Small intestine (tissue), 7 donors: ENCODE measurements at regions not wholly inside any gene's neighbourhood (a gene's known extent, or its start where the extent isn't known, plus 50 kb on each side); places are given as distances from the start of the nearest gene placed in this dataset.

Experiments
- DNase-seq, 2 donors: peaks; one replicate each; pipeline versions ENCODE4 v3.0.0 to v3.0.0-alpha.2; 2013
- FAIRE-seq: peaks from 2 replicates; lab custom pipeline; 2012; peaks lifted over from hg19 to GRCh38; lab: Jason Lieb, UNC
- H3K27ac ChIP-seq, 3 donors: one replicate each; pipeline ENCODE4 v1.5.1; 2013; ENCODE audit warnings: low read length in 2 of 3, mild to moderate bottlenecking in 2 of 3, control low read depth in 1 of 3, inconsistent platforms in 1 of 3, low read depth in 1 of 3, moderate library complexity in 1 of 3
- H3K27me3 ChIP-seq, 3 donors: one replicate each; pipeline ENCODE4 v1.6.1; 2013; ENCODE audit warnings: low read length in 3 of 3, inconsistent platforms in 1 of 3; ENCODE audit not compliant: control insufficient read depth in 3 of 3, insufficient read depth in 3 of 3
- H3K36me3 ChIP-seq, 3 donors: one replicate each; pipeline ENCODE4 v1.6.1; 2013; ENCODE audit warnings: low read length in 3 of 3, inconsistent platforms in 1 of 3, low read depth in 1 of 3, mild to moderate bottlenecking in 1 of 3, moderate library complexity in 1 of 3; ENCODE audit not compliant: control insufficient read depth in 3 of 3, insufficient read depth in 2 of 3
- H3K4me1 ChIP-seq, 3 donors: one replicate each; pipeline ENCODE4 v1.6.1; 2013; ENCODE audit warnings: low read length in 2 of 3, inconsistent platforms in 1 of 3, low read depth in 1 of 3, mild to moderate bottlenecking in 1 of 3, moderate library complexity in 1 of 3; ENCODE audit not compliant: control insufficient read depth in 3 of 3, insufficient read depth in 2 of 3
- H3K4me3 ChIP-seq, 3 donors: one replicate each; pipeline ENCODE4 v1.5.1; 2013; ENCODE audit warnings: low read length in 3 of 3, control low read depth in 1 of 3, inconsistent platforms in 1 of 3, low read depth in 1 of 3, mild to moderate bottlenecking in 1 of 3, moderate library complexity in 1 of 3
- H3K9me3 ChIP-seq, 2 donors: one replicate each; pipeline ENCODE4 v1.6.1; 2013; ENCODE audit warnings: low read depth in 1 of 2, low read length in 1 of 2; ENCODE audit not compliant: control insufficient read depth in 2 of 2, insufficient read depth in 1 of 2
- WGBS, 3 donors: extraction: QIAGEN DNeasy Blood & Tissue Kit; methylation state at CpG; one replicate each; pipeline ENCODE4 v1.1.7; 2013; 5-methylcytosine and 5-hydroxymethylcytosine counted together
- donor health status: healthy with polysubstance abuse.
- donor health status: control.
- donor health status: control.
- donor health status: Bipolar disorder and iron deficiency.
- donor health status: healthy.

- Histone ChIP-seq H3K27me3 (peaks cover 0 to 2% (median 1%) of the 10 kb centered on the region in 3 donors), H3K9me3 (no peaks in the 10 kb centered on the region), H3K27ac (no peak overlapping the region), H3K4me1 (no peaks in the 10 kb centered on the region), H3K4me3 (no peak overlapping the region), H3K36me3 (no peaks in the 10 kb centered on the region)
- DNase-seq, result no peak
- 65 to 77% (median 75%) methylated on average over 1 of the region's 1 CpG for WGBS, 3 donors
- no peak for FAIRE-seq
Observed at GRCh38 chr14:101017209-101017608, 113.7 kb upstream of the RTL1 start.

- FAIRE-seq (no peak), DNase-seq (no peak)
- no peaks in the 10 kb centered on the region for H3K4me1 ChIP-seq
- H3K27me3 ChIP-seq, result peaks cover 0 to 2% (median 1%) of the 10 kb centered on the region in 3 donors
- no peaks in the 10 kb centered on the region for H3K36me3 ChIP-seq
- H3K4me3 ChIP-seq, result no peak overlapping the region
- H3K27ac ChIP-seq, result no peak overlapping the region
- no peaks in the 10 kb centered on the region for H3K9me3 ChIP-seq
- 86 to 92% (median 86%) methylated on average over 13 of the region's 13 CpGs for whole genome bisulfite sequencing, 3 donors
Observed at GRCh38 chr14:101017806-101018560, 114.5 kb upstream of the RTL1 start.

GRCh38 chr14:101018561-101019290 is 115.2 kb upstream of the RTL1 start:
- Histone ChIP-seq H3K27ac (no peak overlapping the region), H3K27me3 (peaks cover 0 to 2% (median 1%) of the 10 kb centered on the region in 3 donors), H3K36me3 (peaks cover 0 to 1% (median 0%) of the 10 kb centered on the region in 3 donors), H3K9me3 (peaks cover 0 to 3% of the 10 kb centered on the region in 2 donors), H3K4me1 (no peaks in the 10 kb centered on the region), H3K4me3 (no peak overlapping the region)
- whole genome bisulfite sequencing, 3 donors, result 92 to 94% (median 92%) methylated on average over 13 of the region's 13 CpGs
- DNase-seq (no peak), FAIRE-seq (no peak)

- Histone ChIP-seq H3K27me3 (peaks cover 0 to 2% (median 1%) of the 10 kb centered on the region in 3 donors), H3K36me3 (peaks cover 0 to 3% (median 0%) of the 10 kb centered on the region in 3 donors), H3K9me3 (peaks cover 0 to 3% of the 10 kb centered on the region in 2 donors), H3K4me1 (no peaks in the 10 kb centered on the region), H3K4me3 (no peak overlapping the region), H3K27ac (no peak overlapping the region)
- WGBS, 3 donors, result 84 to 96% (median 94%) methylated on average over 2 of the region's 2 CpGs
- FAIRE-seq (no peak), DNase-seq (no peak)
Observed at GRCh38 chr14:101019541-101019940, 116.0 kb upstream of the RTL1 start.

GRCh38 chr14:101019990-101020710 is 116.6 kb upstream of the RTL1 start:
- Histone ChIP-seq H3K36me3 (peaks cover 0 to 5% (median 0%) of the 10 kb centered on the region in 3 donors), H3K27me3 (peaks cover 0 to 2% (median 1%) of the 10 kb centered on the region in 3 donors), H3K9me3 (peaks cover 0 to 3% of the 10 kb centered on the region in 2 donors), H3K4me3 (no peak overlapping the region), H3K27ac (no peak overlapping the region), H3K4me1 (no peaks in the 10 kb centered on the region)
- no peak for FAIRE-seq
- 72 to 80% (median 80%) methylated on average over 8 of the region's 8 CpGs for WGBS, 3 donors
- no peak for DNase-seq

- H3K4me1 ChIP-seq, result no peaks in the 10 kb centered on the region
- no peak overlapping the region for H3K27ac ChIP-seq
- peak in 1 of 2 donors; percentile 3 for DNase-seq
- H3K9me3 ChIP-seq, result peaks cover 0 to 3% of the 10 kb centered on the region in 2 donors
- no peak overlapping the region for H3K4me3 ChIP-seq
- H3K36me3 ChIP-seq, result peaks cover 0 to 5% (median 0%) of the 10 kb centered on the region in 3 donors
- 70 to 81% (median 80%) methylated on average over 7 of the region's 7 CpGs for WGBS, 3 donors
- peaks cover 0 to 2% (median 1%) of the 10 kb centered on the region in 3 donors for H3K27me3 ChIP-seq
- FAIRE-seq, result no peak
Observed at GRCh38 chr14:101020834-101021370, 117.4 kb upstream of the RTL1 start.

GRCh38 chr14:101022121-101022520 is 118.6 kb upstream of the RTL1 start:
- H3K36me3 ChIP-seq, result peaks cover 0 to 5% (median 0%) of the 10 kb centered on the region in 3 donors
- 84 to 87% (median 86%) methylated on average over 8 of the region's 8 CpGs for WGBS, 3 donors
- no peak overlapping the region for H3K4me3 ChIP-seq
- FAIRE-seq (no peak), DNase-seq (no peak)
- H3K9me3 ChIP-seq, result peaks cover 0 to 3% of the 10 kb centered on the region in 2 donors
- no peaks in the 10 kb centered on the region for H3K4me1 ChIP-seq
- H3K27ac ChIP-seq, result no peak overlapping the region
- peaks cover 0 to 2% (median 1%) of the 10 kb centered on the region in 3 donors for H3K27me3 ChIP-seq
